Natural killer cell (primary cell): ENCODE measurements at regions not wholly inside any gene's neighbourhood (a gene's known extent, or its start where the extent isn't known, plus 50 kb on each side); places are given as distances from the start of the nearest gene placed in this dataset.

ENCODE experiments used
- ATAC-seq, 3 donors: fragments of 150-1000 bp in 2 of 3; fragments of 200-7000 bp in 1 of 3; cut with Tn5 transposase; 1 replicate in 1 of 3; 2 replicates in 2 of 3; pipeline ENCODE4 v1.10.0; 2021; ENCODE audit warnings: mild to moderate bottlenecking in 2 of 3, moderate library complexity in 2 of 3
- DNase-seq, 2 donors: peaks; one replicate each; pipeline versions ENCODE4 v3.0.0 to v3.0.0-alpha.2; 2013 to 2021; ENCODE audit warnings: mixed read lengths in 1 of 2
- H3K27ac ChIP-seq: one replicate; pipeline ENCODE4 v1.5.1; 2013; ENCODE audit warnings: mild to moderate bottlenecking, low read length
- H3K27me3 ChIP-seq: one replicate; pipeline ENCODE4 v1.6.1; 2013; ENCODE audit warnings: low read length; ENCODE audit not compliant: control insufficient read depth, insufficient read depth
- H3K36me3 ChIP-seq: one replicate; pipeline ENCODE4 v1.6.1; 2013; ENCODE audit warnings: low read length; ENCODE audit not compliant: control insufficient read depth, insufficient read depth
- H3K4me1 ChIP-seq: one replicate; pipeline ENCODE4 v1.6.1; 2013; ENCODE audit warnings: low read length; ENCODE audit not compliant: control insufficient read depth, insufficient read depth
- H3K4me3 ChIP-seq: one replicate; pipeline ENCODE4 v1.5.1; 2013; ENCODE audit warnings: low read length
- H3K9me3 ChIP-seq: one replicate; pipeline ENCODE4 v1.6.1; 2013; ENCODE audit warnings: low read length; ENCODE audit not compliant: control insufficient read depth, insufficient read depth
- H3K27ac Mint-ChIP-seq, 2 donors: one replicate each; pipeline ENCODE4 v1.8.0; 2022; ENCODE audit warnings: mild to moderate bottlenecking in 2 of 2, mixed read lengths in 2 of 2, moderate library complexity in 1 of 2
- H3K27me3 Mint-ChIP-seq, 2 donors: one replicate each; pipeline ENCODE4 v1.8.0; 2022; ENCODE audit warnings: low read depth in 2 of 2, mixed read lengths in 2 of 2
- H3K36me3 Mint-ChIP-seq: one replicate; pipeline ENCODE4 v1.8.0; 2022; ENCODE audit warnings: mixed read lengths
- H3K4me1 Mint-ChIP-seq, 2 donors: one replicate each; pipeline ENCODE4 v1.8.0; 2022; ENCODE audit warnings: mixed read lengths in 2 of 2
- H3K4me3 Mint-ChIP-seq: one replicate; pipeline ENCODE4 v1.8.0; 2022; ENCODE audit warnings: mild to moderate bottlenecking, moderate library complexity, mixed read lengths
- H3K9me3 Mint-ChIP-seq, 2 donors: one replicate each; pipeline ENCODE4 v1.8.0; 2022; ENCODE audit warnings: mixed read lengths in 2 of 2
- CTCF ChIP-seq: fragments of 200-600 bp; IDR thresholded peaks from one replicate; pipeline ENCODE4 v1.8.0; 2022; ENCODE audit warnings: antibody characterized with exemption
- WGBS: methylation state at CpG from one replicate; pipeline ENCODE4 v1.1.7; 2013; ENCODE audit warnings: missing lambda C conversion rate; ENCODE audit not compliant: insufficient coverage; 5-methylcytosine and 5-hydroxymethylcytosine counted together
- intact Hi-C: fragments of 100-400 bp; cut with micrococcal nuclease; formaldehyde crosslinking; loops from one replicate; pipeline ENCODE4 v1.14.2; 2022

- Mint-ChIP-seq H3K27me3 (no peaks in the 10 kb centered on the region), H3K27ac (no peak overlapping the region), H3K9me3 (peaks cover 8 to 11% of the 10 kb centered on the region in 2 donors), H3K36me3 (no peaks in the 10 kb centered on the region), H3K4me1 (no peaks in the 10 kb centered on the region), H3K4me3 (no peak overlapping the region)
- Histone ChIP-seq H3K4me1 (no peaks in the 10 kb centered on the region), H3K9me3 (no peaks in the 10 kb centered on the region), H3K4me3 (no peak overlapping the region), H3K27ac (no peak overlapping the region), H3K27me3 (no peaks in the 10 kb centered on the region), H3K36me3 (no peaks in the 10 kb centered on the region)
- 84% methylated on average over 4 of the region's 4 CpGs for WGBS
- TF ChIP-seq CTCF, result no peak
- no peak for ATAC-seq
- intact Hi-C loops, result no loop called here
- DNase-seq, result no peak
Observed at GRCh38 chr13:104593251-104593576, 1527.0 kb upstream of the SLC10A2 start.

GRCh38 chr13:104592545-104593250 is 1526.5 kb upstream of the SLC10A2 start:
- no peak for TF ChIP-seq CTCF
- Histone ChIP-seq H3K4me1 (no peaks in the 10 kb centered on the region), H3K36me3 (no peaks in the 10 kb centered on the region), H3K27me3 (no peaks in the 10 kb centered on the region), H3K4me3 (no peak overlapping the region), H3K27ac (no peak overlapping the region), H3K9me3 (no peaks in the 10 kb centered on the region)
- DNase-seq, result no peak
- Mint-ChIP-seq H3K9me3 (peaks cover 8 to 11% of the 10 kb centered on the region in 2 donors), H3K4me3 (no peak overlapping the region), H3K27ac (no peak overlapping the region), H3K27me3 (no peaks in the 10 kb centered on the region), H3K36me3 (no peaks in the 10 kb centered on the region), H3K4me1 (no peaks in the 10 kb centered on the region)
- no peak for ATAC-seq
- intact Hi-C loops, result no loop called here
- 97% methylated on average over 3 of the region's 3 CpGs for WGBS

GRCh38 chr13:104592127-104592526 is 1525.9 kb upstream of the SLC10A2 start:
- no peak overlapping the region for H3K27ac Mint-ChIP-seq
- ATAC-seq (no peak), DNase-seq (no peak)
- no peaks in the 10 kb centered on the region for H3K4me1 Mint-ChIP-seq
- peaks cover 8 to 11% of the 10 kb centered on the region in 2 donors for H3K9me3 Mint-ChIP-seq
- no peak overlapping the region for H3K4me3 Mint-ChIP-seq
- no peak for TF ChIP-seq CTCF
- H3K36me3 Mint-ChIP-seq, result no peaks in the 10 kb centered on the region
- Histone ChIP-seq H3K27me3 (no peaks in the 10 kb centered on the region), H3K4me3 (no peak overlapping the region), H3K27ac (no peak overlapping the region), H3K36me3 (no peaks in the 10 kb centered on the region), H3K4me1 (no peaks in the 10 kb centered on the region), H3K9me3 (no peaks in the 10 kb centered on the region)
- intact Hi-C loops, result no loop called here
- H3K27me3 Mint-ChIP-seq, result no peaks in the 10 kb centered on the region

GRCh38 chr13:104586051-104586746 is 1520.0 kb upstream of the SLC10A2 start:
- H3K27ac Mint-ChIP-seq, result no peak overlapping the region
- no peak overlapping the region for H3K4me3 Mint-ChIP-seq

More at GRCh38 chr13:104586051-104586746, 1520.0 kb upstream of the SLC10A2 start:
- Histone ChIP-seq H3K36me3 (no peaks in the 10 kb centered on the region), H3K9me3 (no peaks in the 10 kb centered on the region), H3K27ac (no peak overlapping the region), H3K4me1 (no peaks in the 10 kb centered on the region), H3K4me3 (no peak overlapping the region), H3K27me3 (no peaks in the 10 kb centered on the region)
- H3K9me3 Mint-ChIP-seq, result peaks cover 5 to 11% of the 10 kb centered on the region in 2 donors
- ATAC-seq, result no peak
- no peaks in the 10 kb centered on the region for H3K4me1 Mint-ChIP-seq
- H3K27me3 Mint-ChIP-seq, result no peaks in the 10 kb centered on the region
- WGBS, result 86% methylated on average over 10 of the region's 11 CpGs
- no peaks in the 10 kb centered on the region for H3K36me3 Mint-ChIP-seq
- no peak for DNase-seq
- intact Hi-C loops, result no loop called here
- TF ChIP-seq CTCF, result no peak
